ENCODE measurements at regions not wholly inside any gene's neighbourhood (a gene's known extent, or its start where the extent isn't known, plus 50 kb on each side); places are given as distances from the start of the nearest gene placed in this dataset.

DNA sequence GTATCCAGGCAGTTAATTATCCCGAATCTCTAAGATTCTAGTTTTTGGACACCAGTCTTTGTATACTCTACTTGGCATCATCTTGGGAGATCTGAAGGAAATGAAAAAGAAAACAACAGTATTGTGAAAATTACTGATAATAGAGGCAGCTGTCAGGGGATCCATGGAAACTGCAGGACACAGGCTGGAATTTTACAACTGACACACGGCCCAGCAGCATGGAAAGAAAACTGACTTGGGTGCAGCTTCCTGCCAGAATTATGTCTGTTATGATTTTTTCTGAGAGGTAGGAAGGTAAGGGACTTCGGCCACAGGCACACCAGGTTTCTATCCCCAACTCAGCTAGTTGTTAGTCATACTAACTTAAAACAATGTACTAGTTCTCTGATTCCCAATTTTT lies 57.7 kb upstream of the ERBB4 start:
- Histone ChIP-seq H4K20me1 (ENCODE audit: low read depth, low read length) (no peaks in the 10 kb centered on the region), H3K27ac (ENCODE audit: low read depth, low read length) (no peak overlapping the region), H3K9me2 (replicated peaks; ENCODE audit: insufficient read depth, low read length) (no peaks in the 10 kb centered on the region), H3K4me2 (ENCODE audit: low read depth, low read length, poor library complexity, severe bottlenecking) (no peak overlapping the region), H3K9ac (ENCODE audit: low read length) (no peak overlapping the region), H3K4me3 (ENCODE audit: insufficient read depth, low read length, poor library complexity, severe bottlenecking) (no peak overlapping the region), H3K36me3 (ENCODE audit: low read length) (no peaks in the 10 kb centered on the region), H2AFZ (ENCODE audit: low read depth, low read length, severe bottlenecking) (no peak overlapping the region), H3F3A (ENCODE audit: insufficient read depth) (no peaks in the 10 kb centered on the region), H3K9me3 (ENCODE audit: insufficient read depth, low read length) (no peaks in the 10 kb centered on the region), H3K27me3 (ENCODE audit: low read length) (no peaks in the 10 kb centered on the region), H3K79me2 (ENCODE audit: insufficient read depth, low read length) (no peaks in the 10 kb centered on the region)
- TF ChIP-seq EZH2phosphoT487 (conservative IDR thresholded peaks at IDR 0.05; ENCODE audit: low read length): no peak
- TF ChIP-seq, protein P1, sequence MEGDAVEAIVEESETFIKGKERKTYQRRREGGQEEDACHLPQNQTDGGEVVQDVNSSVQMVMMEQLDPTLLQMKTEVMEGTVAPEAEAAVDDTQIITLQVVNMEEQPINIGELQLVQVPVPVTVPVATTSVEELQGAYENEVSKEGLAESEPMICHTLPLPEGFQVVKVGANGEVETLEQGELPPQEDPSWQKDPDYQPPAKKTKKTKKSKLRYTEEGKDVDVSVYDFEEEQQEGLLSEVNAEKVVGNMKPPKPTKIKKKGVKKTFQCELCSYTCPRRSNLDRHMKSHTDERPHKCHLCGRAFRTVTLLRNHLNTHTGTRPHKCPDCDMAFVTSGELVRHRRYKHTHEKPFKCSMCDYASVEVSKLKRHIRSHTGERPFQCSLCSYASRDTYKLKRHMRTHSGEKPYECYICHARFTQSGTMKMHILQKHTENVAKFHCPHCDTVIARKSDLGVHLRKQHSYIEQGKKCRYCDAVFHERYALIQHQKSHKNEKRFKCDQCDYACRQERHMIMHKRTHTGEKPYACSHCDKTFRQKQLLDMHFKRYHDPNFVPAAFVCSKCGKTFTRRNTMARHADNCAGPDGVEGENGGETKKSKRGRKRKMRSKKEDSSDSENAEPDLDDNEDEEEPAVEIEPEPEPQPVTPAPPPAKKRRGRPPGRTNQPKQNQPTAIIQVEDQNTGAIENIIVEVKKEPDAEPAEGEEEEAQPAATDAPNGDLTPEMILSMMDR (IDR thresholded peaks at IDR 0.05; ENCODE audit: insufficient read depth, low read length, poor library complexity, severe bottlenecking): no peak

DNA sequence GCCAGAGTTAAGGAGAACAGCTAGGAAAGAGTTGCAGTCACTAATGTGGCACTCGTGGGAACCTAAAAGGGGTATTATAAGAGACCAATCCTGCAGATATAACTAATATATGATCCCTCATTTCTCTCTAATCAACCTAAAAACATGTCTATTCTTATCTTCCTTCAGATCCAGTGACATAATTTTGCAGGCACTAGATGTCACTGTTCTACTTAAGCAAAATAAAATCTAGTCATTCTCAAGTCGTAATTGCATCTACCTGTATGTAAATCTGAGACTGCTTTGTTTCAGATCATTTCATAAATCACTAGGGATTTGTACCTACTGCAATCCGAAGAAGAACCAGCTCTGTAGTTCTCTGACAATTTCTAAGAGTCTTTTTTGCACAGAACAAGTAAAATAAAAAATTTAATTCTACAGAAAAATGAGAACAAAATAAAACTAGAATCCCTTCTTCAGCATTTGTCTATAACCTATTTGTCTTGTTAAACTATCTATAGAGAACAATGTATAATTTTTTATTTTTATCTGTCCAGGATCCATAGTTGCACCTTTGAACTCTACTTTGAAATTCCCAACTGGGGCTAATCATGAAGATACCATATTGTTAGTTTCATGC lies 56.5 kb upstream of the ERBB4 start:
- Histone ChIP-seq H3K9me2 (replicated peaks; ENCODE audit: insufficient read depth, low read length) (no peaks in the 10 kb centered on the region), H3F3A (ENCODE audit: insufficient read depth) (no peaks in the 10 kb centered on the region), H3K4me2 (ENCODE audit: low read depth, low read length, poor library complexity, severe bottlenecking) (no peak overlapping the region), H2AFZ (ENCODE audit: low read depth, low read length, severe bottlenecking) (no peak overlapping the region), H4K20me1 (ENCODE audit: low read depth, low read length) (no peaks in the 10 kb centered on the region), H3K9ac (ENCODE audit: low read length) (no peak overlapping the region), H3K36me3 (ENCODE audit: low read length) (no peaks in the 10 kb centered on the region), H3K79me2 (ENCODE audit: insufficient read depth, low read length) (no peaks in the 10 kb centered on the region), H3K9me3 (ENCODE audit: insufficient read depth, low read length) (no peaks in the 10 kb centered on the region), H3K4me3 (ENCODE audit: insufficient read depth, low read length, poor library complexity, severe bottlenecking) (no peak overlapping the region), H3K27me3 (ENCODE audit: low read length) (no peaks in the 10 kb centered on the region), H3K27ac (ENCODE audit: low read depth, low read length) (no peak overlapping the region)
- TF ChIP-seq, protein P1 (IDR thresholded peaks at IDR 0.05; ENCODE audit: insufficient read depth, low read length, poor library complexity, severe bottlenecking): peak; percentile 23
- no peak for TF ChIP-seq EZH2phosphoT487 (conservative IDR thresholded peaks at IDR 0.05; ENCODE audit: low read length)

DNA sequence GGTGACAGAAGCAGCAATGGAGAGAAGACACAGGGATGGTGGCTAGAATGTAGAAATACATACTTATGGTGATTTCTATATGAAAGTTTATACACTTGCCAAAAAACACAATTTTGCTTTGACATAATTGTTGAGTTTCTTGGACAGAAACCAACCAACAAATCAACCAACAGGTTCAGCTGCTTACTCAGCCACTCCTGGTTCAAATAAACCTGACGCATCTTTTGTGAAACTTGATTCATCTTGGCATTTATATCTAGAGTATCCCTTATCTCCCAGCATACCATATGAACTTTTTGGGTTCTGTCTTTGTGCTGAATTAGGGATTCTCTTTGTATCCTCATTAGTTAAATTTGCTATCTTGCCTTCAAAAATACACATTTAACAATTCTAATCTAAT lies 54.1 kb upstream of the ERBB4 start:
- Histone ChIP-seq H4K20me1 (ENCODE audit: low read depth, low read length) (no peaks in the 10 kb centered on the region), H3K9me2 (replicated peaks; ENCODE audit: insufficient read depth, low read length) (no peaks in the 10 kb centered on the region), H3K79me2 (ENCODE audit: insufficient read depth, low read length) (no peaks in the 10 kb centered on the region), H3K4me2 (ENCODE audit: low read depth, low read length, poor library complexity, severe bottlenecking) (no peak overlapping the region), H3K36me3 (ENCODE audit: low read length) (no peaks in the 10 kb centered on the region), H3K27ac (ENCODE audit: low read depth, low read length) (no peak overlapping the region), H3K9ac (ENCODE audit: low read length) (no peak overlapping the region), H3K4me3 (ENCODE audit: insufficient read depth, low read length, poor library complexity, severe bottlenecking) (no peak overlapping the region), H2AFZ (ENCODE audit: low read depth, low read length, severe bottlenecking) (no peak overlapping the region), H3F3A (ENCODE audit: insufficient read depth) (no peaks in the 10 kb centered on the region), H3K9me3 (ENCODE audit: insufficient read depth, low read length) (no peaks in the 10 kb centered on the region), H3K27me3 (ENCODE audit: low read length) (no peaks in the 10 kb centered on the region)
- TF ChIP-seq, protein P1 (IDR thresholded peaks at IDR 0.05; ENCODE audit: insufficient read depth, low read length, poor library complexity, severe bottlenecking): no peak
- TF ChIP-seq EZH2phosphoT487 (conservative IDR thresholded peaks at IDR 0.05; ENCODE audit: low read length): no peak
